G401 (cell line): ENCODE measurements at regions not wholly inside any gene's neighbourhood (a gene's known extent, or its start where the extent isn't known, plus 50 kb on each side); places are given as distances from the start of the nearest gene placed in this dataset.
A peak's percentile ranks its signal among the peaks of the same experiment; 100 is the strongest.

ENCODE experiments used
- DNase-seq: peaks from one replicate; pipeline ENCODE4 v3.0.0-alpha.2; 2015; ENCODE audit warnings: low spot score
- in situ Hi-C: cut with HindIII; loops from 2 replicates; pipeline ENCODE4 v1.10.0; 2016; ENCODE audit warnings: low sequenced_read_pairs, mixed read lengths

GRCh38 chr5:175765858-175766257 is 105.5 kb upstream of the CPLX2 start:
- in situ Hi-C loops: no loop called here
- DNase-seq: no peak

GRCh38 chr5:175766963-175767362 is 104.4 kb upstream of the CPLX2 start:
- in situ Hi-C loops: no loop called here

GRCh38 chr5:175772747-175773533 is 98.4 kb upstream of the CPLX2 start:
- in situ Hi-C loops: no loop called here

More at GRCh38 chr5:175766963-175767362, 104.4 kb upstream of the CPLX2 start:
- DNase-seq: no peak

DNA sequence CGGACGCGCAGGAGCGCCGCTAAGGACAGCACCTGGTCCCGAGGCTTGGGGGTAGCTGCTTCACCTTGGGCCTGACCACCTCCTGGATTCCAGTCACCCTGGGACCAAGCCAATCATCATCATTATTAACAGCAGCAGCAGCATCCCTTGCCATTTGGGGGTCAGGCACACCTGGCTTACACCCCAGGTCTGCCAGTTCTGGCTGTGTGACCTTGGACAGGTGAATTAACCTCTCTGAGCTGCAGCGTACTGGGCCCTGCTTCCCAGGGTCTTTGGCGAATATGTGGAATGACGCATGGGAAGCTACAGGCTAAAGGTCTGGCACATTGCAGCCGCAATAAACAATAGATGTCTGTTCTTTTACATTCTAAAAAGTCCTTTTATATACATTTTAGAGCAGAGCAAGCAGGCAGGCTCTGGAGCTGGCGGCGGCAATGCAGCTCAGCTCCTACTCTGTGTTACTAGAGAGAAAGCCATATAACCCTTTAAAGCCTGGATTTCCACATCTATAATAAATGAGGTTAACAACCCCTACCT is 97.8 kb upstream of the CPLX2 start:
- in situ Hi-C loops: no loop called here
- DNase-seq: no peak

More at GRCh38 chr5:175772747-175773533, 98.4 kb upstream of the CPLX2 start:
- DNase-seq: peak; percentile 57

- in situ Hi-C loops: no loop called here
- DNase-seq: no peak
Observed at GRCh38 chr5:175775416-175775815, 96.0 kb upstream of the CPLX2 start.

GRCh38 chr5:175778951-175779503 is 92.4 kb upstream of the CPLX2 start:
- in situ Hi-C loops: no loop called here
- DNase-seq: peak; percentile 99

GRCh38 chr5:175783739-175784138 is 87.6 kb upstream of the CPLX2 start:
- no peak for DNase-seq
- in situ Hi-C loops: no loop called here

DNA sequence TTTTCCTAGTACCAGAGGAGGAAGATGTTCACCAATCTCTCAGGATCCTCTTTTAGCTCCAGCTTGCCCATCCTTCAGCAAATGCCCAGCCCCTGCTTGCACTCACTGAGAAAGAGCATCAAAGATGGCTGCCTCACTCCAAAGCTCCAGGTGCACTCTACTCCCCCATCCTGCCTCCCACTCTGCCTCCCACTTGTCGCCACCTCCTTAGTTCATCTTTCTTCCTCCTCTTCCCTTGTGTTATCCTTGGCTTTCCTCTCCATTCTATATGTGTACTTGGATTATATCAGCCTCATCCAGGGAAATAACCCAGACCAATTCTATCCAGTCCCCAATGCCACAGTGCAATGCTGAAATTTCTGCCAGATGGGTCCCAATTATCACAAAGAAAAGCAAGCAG is 87.1 kb upstream of the CPLX2 start:
- DNase-seq: no peak
- in situ Hi-C loops: no loop called here

DNA sequence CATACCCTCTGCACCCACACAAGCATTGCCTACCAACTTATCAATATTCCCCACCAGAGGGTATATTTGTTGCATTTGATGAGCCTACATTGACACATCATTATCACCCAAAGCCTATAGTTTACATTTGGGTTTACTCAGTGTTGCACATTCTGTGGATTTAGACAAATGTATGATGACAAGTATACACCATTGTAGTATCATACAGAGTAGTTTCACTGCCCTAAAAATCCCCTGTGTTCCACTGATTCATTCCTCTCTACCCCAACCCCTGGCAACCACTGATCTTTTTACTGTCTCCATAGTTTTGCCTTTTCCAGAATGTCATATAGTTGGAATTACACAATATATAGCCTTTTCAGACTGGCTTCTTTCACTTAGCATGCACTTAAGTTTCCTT is 85.7 kb upstream of the CPLX2 start:
- in situ Hi-C loops: no loop called here
- no peak for DNase-seq

GRCh38 chr5:175788155-175788787 is 83.1 kb upstream of the CPLX2 start:
- in situ Hi-C loops: no loop called here
- DNase-seq: no peak

- in situ Hi-C loops: no loop called here
Observed at GRCh38 chr5:175789670-175790069, 81.7 kb upstream of the CPLX2 start.

GRCh38 chr5:175790796-175791195 is 80.6 kb upstream of the CPLX2 start:
- in situ Hi-C loops: no loop called here
- DNase-seq: no peak

More at GRCh38 chr5:175789670-175790069, 81.7 kb upstream of the CPLX2 start:
- DNase-seq: no peak

DNA sequence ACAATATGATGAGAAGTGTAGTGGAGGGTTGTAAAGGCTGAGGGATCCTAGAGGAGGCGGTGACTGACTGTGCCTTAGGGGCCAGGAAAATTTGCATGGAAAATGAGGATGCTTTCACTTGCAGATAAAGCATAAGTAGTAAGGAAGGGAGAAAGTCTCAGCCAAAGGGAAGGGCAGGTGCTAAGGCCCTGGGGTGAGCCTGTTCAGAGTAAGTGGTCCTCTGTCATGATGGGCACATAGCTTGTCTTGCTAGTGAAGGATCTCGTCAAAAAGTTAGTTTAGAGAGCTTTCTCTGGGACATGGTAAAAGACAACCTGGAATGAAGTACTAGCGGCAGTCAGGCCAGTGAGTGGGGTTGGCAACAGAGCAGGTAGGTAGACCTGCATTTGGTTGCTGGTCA is 75.4 kb upstream of the CPLX2 start:
- in situ Hi-C loops: no loop called here
- no peak for DNase-seq

DNA sequence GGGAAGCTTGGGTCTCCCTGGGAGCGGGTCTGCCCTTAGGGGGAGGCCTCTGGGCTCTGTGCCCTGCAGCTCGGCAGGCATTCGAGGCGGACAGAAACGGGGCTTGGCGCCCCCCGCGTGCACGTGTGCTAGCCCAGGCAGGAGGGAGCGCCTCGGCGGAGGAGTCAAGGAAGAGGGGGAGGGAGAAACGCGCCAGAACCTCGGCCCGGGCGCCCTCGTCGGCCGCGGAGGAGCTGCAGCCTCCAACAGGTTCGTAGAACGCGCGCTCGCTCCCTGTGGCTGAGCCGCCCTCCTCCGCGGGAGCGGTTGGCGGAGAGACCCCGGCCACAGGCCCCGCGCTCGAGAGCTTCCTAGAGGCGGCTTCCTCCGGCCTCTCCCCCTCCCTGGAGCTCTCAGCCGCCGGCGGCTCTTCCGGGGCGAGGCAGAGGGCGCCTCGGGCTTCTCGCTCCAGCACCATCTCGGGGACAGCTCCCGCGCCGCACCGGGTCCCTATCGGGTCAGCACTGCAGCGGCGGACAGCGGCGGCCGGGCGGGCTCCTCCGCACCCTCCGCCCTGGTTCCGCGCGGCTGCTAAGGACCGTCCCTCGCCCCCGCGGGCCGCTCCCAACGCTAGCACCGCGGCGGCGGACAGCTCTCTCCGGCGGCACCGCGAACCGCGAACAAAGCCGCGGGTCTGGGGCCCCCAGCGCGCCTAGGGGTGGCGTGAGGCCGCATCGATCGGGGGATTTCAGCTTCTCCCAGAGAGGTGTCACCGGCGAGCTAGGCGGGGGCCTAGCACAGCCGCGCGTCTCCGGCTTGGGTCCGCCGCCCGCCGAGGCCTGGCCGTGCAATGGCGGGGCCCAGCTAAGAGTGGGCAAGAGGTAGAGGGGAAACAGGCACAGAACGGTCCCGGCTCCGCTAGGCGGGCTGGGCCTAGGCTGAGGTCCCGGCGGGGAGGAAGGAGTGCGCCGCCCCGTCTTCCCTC is 74.6 kb upstream of the CPLX2 start:
- in situ Hi-C loops: no loop called here
- DNase-seq: peak; percentile 69

DNA sequence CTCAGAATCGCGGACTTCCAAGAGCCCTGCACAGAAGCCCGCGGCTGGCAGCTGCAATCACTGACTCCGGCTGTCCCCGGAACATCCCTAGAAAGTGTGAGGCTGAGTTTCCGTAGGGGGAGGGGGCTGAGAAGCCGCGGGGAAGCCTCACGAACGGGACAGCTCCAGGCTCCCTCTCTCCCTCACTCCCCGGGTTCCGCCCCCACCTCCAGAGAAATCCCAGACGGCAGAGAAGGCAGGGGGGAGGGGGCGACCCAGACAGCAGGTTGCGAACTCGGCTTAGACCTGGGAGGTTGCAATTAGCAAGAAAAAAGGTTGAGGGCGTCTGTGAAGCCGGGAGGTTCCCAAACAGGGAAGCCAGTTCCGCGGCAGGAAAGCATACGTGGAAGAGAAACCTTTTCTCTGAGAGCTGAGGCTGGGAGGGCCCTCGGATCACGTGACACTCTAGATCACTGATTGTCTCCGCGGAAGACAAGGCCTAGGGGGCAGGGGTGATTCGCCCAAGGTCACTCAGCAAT is 73.8 kb upstream of the CPLX2 start:
- DNase-seq: peak; percentile 85
- in situ Hi-C loops: no loop called here

GRCh38 chr5:175798626-175799025 is 72.8 kb upstream of the CPLX2 start:
- no peak for DNase-seq
- in situ Hi-C loops: no loop called here

- DNase-seq: peak; percentile 69
- in situ Hi-C loops: no loop called here
Observed at GRCh38 chr5:175800656-175801081, 70.7 kb upstream of the CPLX2 start.

GRCh38 chr5:175802361-175802760 is 69.0 kb upstream of the CPLX2 start:
- in situ Hi-C loops: no loop called here
- DNase-seq: no peak

DNA sequence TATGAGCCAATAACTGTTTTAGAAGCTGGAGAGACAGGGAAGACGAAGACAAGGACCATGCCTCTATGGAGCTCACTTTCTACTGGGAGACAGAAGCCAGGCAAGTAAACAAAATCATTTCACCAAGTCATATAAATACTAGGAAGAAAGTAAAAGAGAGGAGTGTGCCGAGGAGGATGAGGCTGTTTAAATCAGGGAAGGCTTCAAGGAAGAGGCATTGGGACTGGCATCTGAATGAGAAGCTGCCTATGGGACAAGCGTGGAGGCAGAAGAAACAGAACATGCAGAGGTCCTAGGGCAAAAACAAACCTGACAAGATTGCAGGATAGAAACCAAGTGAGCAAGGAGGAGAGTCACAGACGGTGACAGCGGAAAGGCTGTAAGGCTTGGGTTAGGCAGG is 68.1 kb upstream of the CPLX2 start:
- DNase-seq: peak; percentile 40
- in situ Hi-C loops: no loop called here
